NCI-H2196 (cell line): ENCODE measurements at regions not wholly inside any gene's neighbourhood (a gene's known extent, or its start where the extent isn't known, plus 50 kb on each side); places are given as distances from the start of the nearest gene placed in this dataset.
"Not testable (repeated sequence)": the region's sequence is repeated elsewhere in the genome, so short reads cannot be mapped to it uniquely, and the experiment has no call there.

ENCODE experiments used
- DNase-seq: peaks from one replicate; lab custom pipeline; 2025; ENCODE audit not compliant: unreplicated experiment; lab: John Stamatoyannopoulos, UW

GRCh38 chrX:39677978-39678791, 419.6 kb downstream of the BCOR start:
- DNase-seq: no peak

GRCh38 chrX:39678914-39679313, 418.8 kb downstream of the BCOR start:
- DNase-seq: no peak

GRCh38 chrX:39679497-39680157, 418.1 kb downstream of the BCOR start:
- DNase-seq: no peak

- DNase-seq: no peak
These were observed 415.9 kb downstream of the BCOR start for GRCh38 chrX:39681885-39682284.

GRCh38 chrX:39682778-39683177, 415.0 kb downstream of the BCOR start:
- DNase-seq: no peak

GRCh38 chrX:39688219-39688575, 409.6 kb downstream of the BCOR start:
- DNase-seq: no peak

- DNase-seq: peak; percentile 70
These were observed 409.0 kb downstream of the BCOR start for GRCh38 chrX:39688576-39689375.

- DNase-seq: no peak
These were observed 408.2 kb downstream of the BCOR start for GRCh38 chrX:39689376-39690104.

- no peak for DNase-seq
These were observed 407.0 kb downstream of the BCOR start for GRCh38 chrX:39690541-39691415.

GRCh38 chrX:39691724-39692123, 406.0 kb downstream of the BCOR start:
- DNase-seq: no peak

GRCh38 chrX:39692796-39693195, 405.0 kb downstream of the BCOR start:
- no peak for DNase-seq

GRCh38 chrX:39693298-39693697, 404.5 kb downstream of the BCOR start:
- no peak for DNase-seq

- DNase-seq: not testable (repeated sequence)
These were observed 395.1 kb downstream of the BCOR start for GRCh38 chrX:39702636-39703035.

- DNase-seq: no peak
These were observed 394.5 kb downstream of the BCOR start for GRCh38 chrX:39703307-39703706.

- no peak for DNase-seq
These were observed 393.2 kb downstream of the BCOR start for GRCh38 chrX:39704590-39704989.

GRCh38 chrX:39705290-39705689, 392.5 kb downstream of the BCOR start:
- DNase-seq: peak; percentile 76

- no peak for DNase-seq
These were observed 388.4 kb downstream of the BCOR start for GRCh38 chrX:39709364-39709763.

GRCh38 chrX:39709812-39710211, 387.9 kb downstream of the BCOR start:
- DNase-seq: no peak

- DNase-seq: no peak
These were observed 387.0 kb downstream of the BCOR start for GRCh38 chrX:39710776-39711175.

- DNase-seq: no peak
These were observed 383.3 kb downstream of the BCOR start for GRCh38 chrX:39714471-39714870.
